ENCODE measurements at regions not wholly inside any gene's neighbourhood (a gene's known extent, or its start where the extent isn't known, plus 50 kb on each side); places are given as distances from the start of the nearest gene placed in this dataset.

DNA sequence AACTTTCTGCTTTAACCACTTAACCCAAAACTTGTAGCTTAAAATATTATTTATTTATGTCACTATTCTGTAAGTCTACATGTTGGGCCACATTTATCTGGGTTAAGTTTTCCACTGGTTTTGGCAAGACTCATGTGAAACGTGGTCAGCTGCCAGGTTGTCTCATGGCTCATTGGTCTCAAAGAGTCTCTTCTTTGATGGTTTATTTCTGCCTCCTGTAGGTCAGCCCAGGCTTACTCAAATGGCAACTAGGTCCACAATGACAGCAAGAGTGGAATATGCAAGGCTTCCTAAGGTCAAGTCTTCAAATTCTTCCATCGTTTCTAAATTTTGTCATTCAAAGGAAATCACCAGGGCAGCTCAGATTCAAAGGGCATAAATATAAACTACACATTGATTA lies 828.7 kb downstream of the PCDH7 start:
- DNase-seq = no peak
- TF ChIP-seq POLR2A (IDR thresholded peaks at IDR 0.05; ENCODE audit: low read length) (no peak), GATA1 (IDR thresholded peaks at IDR 0.05; ENCODE audit: low read depth, low read length) (no peak)

DNA sequence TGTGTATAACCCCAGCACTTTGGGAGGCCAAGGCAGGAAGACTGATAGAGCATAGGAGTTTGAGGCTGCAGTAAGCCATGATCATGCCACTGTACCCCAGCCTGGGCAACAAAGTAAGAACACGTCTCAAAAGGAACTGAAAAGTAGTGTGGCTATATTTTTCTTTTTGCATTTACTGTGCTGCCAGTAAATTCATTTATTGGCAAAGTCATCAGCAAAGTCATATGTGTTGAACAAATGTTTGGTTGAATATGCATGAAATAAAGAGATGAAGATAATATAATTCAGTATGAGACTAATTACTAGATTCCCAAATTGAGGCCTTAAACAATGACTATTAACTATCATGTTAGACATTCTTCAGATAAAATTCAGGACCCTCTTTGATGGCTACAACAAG lies 829.1 kb downstream of the PCDH7 start:
- TF ChIP-seq POLR2A (IDR thresholded peaks at IDR 0.05; ENCODE audit: low read length) (no peak), GATA1 (IDR thresholded peaks at IDR 0.05; ENCODE audit: low read depth, low read length) (no peak)
- DNase-seq = no peak

DNA sequence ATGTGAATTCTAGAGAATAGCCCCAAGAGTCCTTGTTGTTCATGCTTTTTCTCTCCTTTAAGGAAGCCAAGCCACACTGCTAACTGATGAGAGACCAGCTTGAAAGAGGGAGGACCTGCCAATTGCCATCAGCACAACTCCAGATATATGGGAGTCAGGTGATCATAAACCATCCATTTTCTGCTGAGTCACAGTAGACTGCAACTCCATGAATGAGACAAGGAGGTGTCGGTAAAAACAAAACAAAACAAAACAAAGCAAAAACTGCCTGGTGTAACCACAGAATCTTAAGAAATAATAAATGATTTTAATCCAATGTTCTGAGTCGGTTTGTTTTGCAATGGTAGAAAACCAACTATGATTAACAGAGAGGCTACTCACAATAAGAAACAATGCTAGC lies 837.3 kb downstream of the PCDH7 start:
- no peak for DNase-seq
- TF ChIP-seq GATA1 (IDR thresholded peaks at IDR 0.05; ENCODE audit: low read depth, low read length) (no peak), POLR2A (IDR thresholded peaks at IDR 0.05; ENCODE audit: low read length) (no peak)

DNA sequence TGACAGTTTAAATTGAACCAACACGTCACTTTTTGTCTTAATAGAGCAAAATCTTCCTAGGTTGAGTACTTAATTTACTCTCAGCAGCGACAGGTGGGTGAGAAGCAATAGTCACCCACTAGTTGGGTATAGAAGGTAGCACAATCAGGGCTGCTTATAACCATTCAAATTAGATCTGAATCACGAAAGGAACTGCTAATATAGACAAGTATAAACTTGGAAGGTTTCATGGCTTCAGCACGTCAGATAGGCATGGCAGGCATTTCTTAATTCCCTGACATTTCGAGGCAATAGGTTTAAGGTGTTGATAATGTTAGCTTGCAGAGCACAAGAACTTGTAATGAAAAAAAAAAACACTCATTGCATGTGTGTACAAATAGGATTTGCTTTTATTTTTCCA lies 853.4 kb downstream of the PCDH7 start:
- TF ChIP-seq GATA1 (IDR thresholded peaks at IDR 0.05; ENCODE audit: low read depth, low read length) (no peak), POLR2A (IDR thresholded peaks at IDR 0.05; ENCODE audit: low read length) (no peak)
- DNase-seq = no peak

DNA sequence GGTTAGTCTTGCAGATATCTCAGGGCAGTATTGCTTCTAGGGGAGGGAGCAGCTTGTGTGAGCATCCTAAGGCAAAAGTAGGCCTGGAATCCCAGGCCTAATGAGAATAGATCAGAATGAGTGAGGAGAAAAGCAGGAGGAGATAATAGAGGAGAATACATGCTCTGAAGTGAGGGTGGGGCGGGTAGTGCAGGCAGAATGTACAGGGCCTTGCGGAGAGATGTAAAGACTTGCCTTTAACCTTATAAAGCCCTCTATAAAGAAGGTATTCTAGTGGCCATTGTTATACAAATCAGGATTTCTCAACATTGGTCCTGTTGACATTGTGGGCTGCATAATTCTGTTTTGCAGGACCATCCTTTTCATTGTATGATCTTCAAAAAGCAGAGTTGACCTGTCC lies 855.3 kb downstream of the PCDH7 start:
- no peak for DNase-seq
- TF ChIP-seq GATA1 (IDR thresholded peaks at IDR 0.05; ENCODE audit: low read depth, low read length) = no peak
- TF ChIP-seq POLR2A (IDR thresholded peaks at IDR 0.05; ENCODE audit: low read length) = no peak

DNA sequence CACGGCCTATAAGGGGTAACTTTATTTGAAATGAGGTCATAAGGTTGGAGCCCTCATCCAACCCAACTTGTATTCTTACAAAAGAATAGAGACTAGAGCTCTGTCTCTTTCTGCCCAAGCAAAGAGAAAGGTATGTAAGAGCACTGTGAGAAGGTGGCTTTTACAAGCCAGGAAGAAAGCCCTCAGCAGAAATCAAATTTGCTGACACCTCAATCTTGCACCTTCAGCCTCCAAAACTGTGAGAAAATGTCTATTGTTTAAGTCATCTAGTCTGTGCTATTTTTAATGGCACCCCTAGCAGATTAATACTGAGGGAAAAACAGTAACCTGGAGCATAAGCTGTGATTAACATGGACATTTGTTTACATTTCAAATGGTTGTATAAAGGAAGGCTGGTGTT lies 860.7 kb downstream of the PCDH7 start:
- TF ChIP-seq POLR2A (IDR thresholded peaks at IDR 0.05; ENCODE audit: low read length) (no peak), GATA1 (IDR thresholded peaks at IDR 0.05; ENCODE audit: low read depth, low read length) (no peak)
- no peak for DNase-seq

DNA sequence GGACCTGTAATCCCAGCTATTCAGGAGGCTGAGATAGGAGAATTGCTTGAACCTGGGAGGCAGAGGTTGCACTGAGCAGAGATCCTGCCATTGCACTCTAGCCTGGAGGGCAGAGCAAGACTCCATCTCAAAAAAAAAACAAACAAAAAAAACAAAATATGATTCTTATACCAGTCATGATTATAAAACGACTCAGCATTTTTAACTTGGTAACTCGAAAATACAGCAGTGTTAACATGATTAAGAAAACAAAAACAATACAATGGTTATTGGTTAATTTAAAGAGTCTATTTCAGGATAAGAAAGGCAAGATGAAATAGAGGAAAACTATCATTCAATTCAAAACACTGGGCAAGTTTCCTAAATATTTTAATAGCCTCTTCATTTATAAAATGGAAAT lies 865.3 kb downstream of the PCDH7 start:
- DNase-seq = no peak
- no peak for TF ChIP-seq GATA1 (IDR thresholded peaks at IDR 0.05; ENCODE audit: low read depth, low read length)
- no peak for TF ChIP-seq POLR2A (IDR thresholded peaks at IDR 0.05; ENCODE audit: low read length)

DNA sequence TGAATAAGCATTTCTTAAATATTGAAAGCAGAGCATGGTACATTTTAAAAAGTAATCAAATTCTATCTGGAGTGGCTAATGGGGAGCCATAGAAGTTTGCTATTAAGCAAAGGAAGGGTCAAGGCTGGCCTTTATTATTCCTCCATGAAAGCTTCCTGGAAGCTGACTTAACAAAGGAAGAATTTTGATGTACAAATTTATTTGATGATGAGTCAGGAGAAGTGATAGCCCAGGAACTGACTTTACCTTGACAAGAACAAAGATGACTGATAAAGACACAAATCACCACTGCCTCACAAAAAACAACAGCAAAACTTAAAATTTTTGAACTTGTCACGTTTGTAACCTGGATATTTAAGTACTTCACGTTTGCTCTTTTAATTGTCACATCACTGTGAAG lies 872.1 kb downstream of the PCDH7 start:
- no peak for TF ChIP-seq GATA1 (IDR thresholded peaks at IDR 0.05; ENCODE audit: low read depth, low read length)
- TF ChIP-seq POLR2A (IDR thresholded peaks at IDR 0.05; ENCODE audit: low read length) = no peak
- DNase-seq = no peak

DNA sequence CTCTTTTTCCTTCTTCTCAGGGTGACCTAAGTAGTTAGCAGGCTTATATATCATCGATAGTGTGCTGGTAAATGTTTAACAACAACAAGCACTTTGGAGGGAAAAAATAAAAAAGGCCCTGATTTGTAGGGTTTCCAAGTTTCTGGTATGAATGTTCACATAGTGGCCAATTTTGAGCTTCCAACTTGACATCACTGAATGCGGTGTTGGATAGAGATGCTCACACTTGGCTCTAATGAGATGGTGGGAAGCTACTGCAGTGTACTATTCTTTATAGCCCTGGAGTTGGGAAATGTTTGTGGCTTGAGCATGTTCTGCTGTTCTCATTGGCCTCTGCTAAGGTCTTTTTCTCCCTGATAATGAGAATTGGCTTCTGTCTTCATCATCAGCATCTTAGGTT lies 875.3 kb downstream of the PCDH7 start:
- DNase-seq = no peak
- TF ChIP-seq GATA1 (IDR thresholded peaks at IDR 0.05; ENCODE audit: low read depth, low read length) = no peak
- TF ChIP-seq POLR2A (IDR thresholded peaks at IDR 0.05; ENCODE audit: low read length) = no peak

DNA sequence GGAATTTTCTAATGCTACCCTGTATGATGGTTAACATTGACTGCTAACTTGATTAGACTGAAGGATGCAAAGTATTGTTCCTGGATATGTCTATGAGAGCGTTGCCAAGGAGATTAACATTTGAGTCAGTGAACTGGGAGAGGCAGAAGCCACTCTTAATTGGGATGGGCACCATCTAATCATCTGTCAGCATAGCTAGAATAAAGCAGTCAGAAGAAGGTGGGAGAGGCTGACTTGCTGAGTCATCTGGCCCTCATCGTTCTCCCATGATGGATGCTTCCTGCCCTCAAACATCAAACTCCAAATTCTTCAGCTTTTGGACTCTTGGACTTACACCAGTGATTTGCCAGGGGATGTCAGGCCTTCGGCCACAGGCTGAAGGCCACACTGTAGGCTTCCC lies 878.5 kb downstream of the PCDH7 start:
- DNase-seq = no peak
- TF ChIP-seq GATA1 (IDR thresholded peaks at IDR 0.05; ENCODE audit: low read depth, low read length) (no peak), POLR2A (IDR thresholded peaks at IDR 0.05; ENCODE audit: low read length) (no peak)

DNA sequence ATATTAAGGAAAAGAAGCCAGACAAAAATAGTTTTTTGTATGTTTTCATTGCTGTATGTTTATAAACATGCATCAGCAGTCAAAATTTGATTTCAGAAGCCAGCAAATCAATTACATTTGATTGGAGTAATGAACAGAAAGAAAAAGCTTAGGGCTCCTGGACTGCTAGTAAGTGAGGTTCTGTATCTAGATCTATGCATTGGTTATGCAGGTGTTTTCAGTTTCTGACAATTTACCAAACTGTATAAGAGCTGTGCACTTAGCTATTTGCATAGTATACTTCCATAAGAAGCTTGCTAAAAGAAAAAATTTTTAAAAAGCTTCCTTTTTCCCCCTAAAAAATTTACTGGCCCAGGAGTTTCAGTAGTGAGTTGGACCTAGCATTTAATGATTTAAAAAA lies 881.6 kb downstream of the PCDH7 start:
- TF ChIP-seq POLR2A (IDR thresholded peaks at IDR 0.05; ENCODE audit: low read length) = no peak
- no peak for TF ChIP-seq GATA1 (IDR thresholded peaks at IDR 0.05; ENCODE audit: low read depth, low read length)
- DNase-seq = no peak

DNA sequence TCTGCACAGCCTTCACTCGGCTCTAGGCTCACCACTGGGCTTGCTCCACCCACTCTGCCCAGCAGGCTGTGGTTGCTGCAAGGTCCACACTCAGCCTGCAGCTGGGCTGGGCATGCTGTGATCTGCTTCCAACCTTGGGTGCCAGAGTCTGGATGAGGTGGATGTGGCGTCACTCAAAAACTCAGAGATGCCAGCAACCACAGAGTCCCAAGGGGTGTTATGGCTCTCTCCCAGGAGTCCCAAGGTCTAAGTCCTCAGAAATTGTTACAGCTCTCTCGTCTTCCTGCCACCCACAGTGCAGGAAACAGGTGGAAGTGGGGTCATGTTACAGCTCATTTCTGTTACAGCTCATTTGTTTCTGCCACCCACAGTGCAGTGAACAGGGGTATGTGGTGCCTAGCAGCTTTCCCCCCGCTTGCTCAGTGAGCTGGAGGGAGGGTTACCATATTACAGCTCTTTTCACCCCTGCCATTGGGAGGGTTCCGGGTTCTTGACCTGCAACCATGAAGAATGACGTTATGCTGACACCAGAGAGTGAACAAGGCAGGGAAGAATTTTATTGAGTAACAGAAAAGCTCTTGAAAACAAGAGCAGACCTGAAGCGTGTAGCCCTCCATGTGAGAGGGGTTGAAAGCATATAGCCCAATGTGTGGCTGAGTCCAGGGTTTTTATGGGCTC lies 893.9 kb downstream of the PCDH7 start:
- DNase-seq = no peak
- TF ChIP-seq GATA1 (IDR thresholded peaks at IDR 0.05; ENCODE audit: low read depth, low read length) (no peak), POLR2A (IDR thresholded peaks at IDR 0.05; ENCODE audit: low read length) (no peak)

DNA sequence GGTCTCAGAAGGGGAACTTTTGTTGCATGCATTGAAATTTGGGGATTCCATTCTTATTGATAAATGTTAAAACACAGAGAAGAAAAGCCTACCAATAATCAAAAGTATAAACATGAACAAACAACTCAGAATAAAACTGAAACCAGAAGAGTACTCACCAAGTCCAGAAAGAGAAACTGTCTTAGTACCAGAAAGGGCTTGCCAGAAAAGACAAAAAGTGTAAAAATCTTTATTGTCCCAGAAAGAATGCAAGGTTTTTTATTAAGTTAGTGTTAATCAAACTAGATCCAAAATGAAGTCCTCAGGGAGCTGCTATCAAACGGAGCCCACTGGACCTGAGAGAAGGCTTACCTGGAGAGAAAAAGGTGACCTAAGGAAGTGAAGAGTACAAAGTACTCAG lies 897.5 kb downstream of the PCDH7 start:
- no peak for TF ChIP-seq POLR2A (IDR thresholded peaks at IDR 0.05; ENCODE audit: low read length)
- no peak for TF ChIP-seq GATA1 (IDR thresholded peaks at IDR 0.05; ENCODE audit: low read depth, low read length)

DNA sequence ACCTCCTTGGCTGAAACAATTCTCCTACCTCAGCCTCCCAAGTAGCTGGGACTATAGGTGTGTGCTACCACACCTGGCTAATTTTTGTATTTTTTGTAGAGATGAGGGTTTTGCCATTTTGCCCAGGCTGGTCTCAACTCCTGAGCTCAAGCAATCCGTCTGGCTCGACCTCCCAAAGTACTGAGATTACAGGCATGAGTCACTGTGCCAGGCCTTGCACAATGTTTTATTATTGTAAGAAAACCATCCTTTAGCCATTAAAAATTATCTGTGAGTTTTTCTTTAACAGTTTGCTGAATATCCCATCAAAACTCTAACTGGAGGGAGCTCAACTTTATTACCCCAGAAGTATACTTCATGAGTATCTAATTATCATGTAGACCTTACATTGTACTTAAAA lies 900.3 kb downstream of the PCDH7 start:
- no peak for DNase-seq
- TF ChIP-seq GATA1 (IDR thresholded peaks at IDR 0.05; ENCODE audit: low read depth, low read length) (no peak), POLR2A (IDR thresholded peaks at IDR 0.05; ENCODE audit: low read length) (no peak)

More for the DNA sequence above, 897.5 kb downstream of the PCDH7 start:
- no peak for DNase-seq

DNA sequence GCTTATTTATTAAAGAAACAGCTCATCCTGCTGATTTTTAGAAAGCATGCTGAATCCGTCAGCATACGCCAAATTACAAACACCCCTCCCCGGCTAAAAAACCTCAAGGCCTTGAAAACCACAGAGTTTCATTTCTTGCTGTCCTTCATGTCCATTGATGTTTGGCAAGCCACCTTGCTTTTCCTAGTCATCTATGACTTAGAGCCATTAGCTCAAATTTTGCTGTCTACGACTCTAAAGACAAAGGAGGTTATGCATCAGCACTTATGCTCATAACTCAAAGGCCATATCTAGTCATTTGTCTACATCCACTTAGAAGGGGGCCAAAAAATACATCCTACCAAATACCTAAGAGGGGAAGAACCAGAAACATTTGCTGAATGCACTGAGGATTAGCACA lies 925.1 kb downstream of the PCDH7 start:
- no peak for TF ChIP-seq GATA1 (IDR thresholded peaks at IDR 0.05; ENCODE audit: low read depth, low read length)
- TF ChIP-seq POLR2A (IDR thresholded peaks at IDR 0.05; ENCODE audit: low read length) = no peak
- no peak for DNase-seq

DNA sequence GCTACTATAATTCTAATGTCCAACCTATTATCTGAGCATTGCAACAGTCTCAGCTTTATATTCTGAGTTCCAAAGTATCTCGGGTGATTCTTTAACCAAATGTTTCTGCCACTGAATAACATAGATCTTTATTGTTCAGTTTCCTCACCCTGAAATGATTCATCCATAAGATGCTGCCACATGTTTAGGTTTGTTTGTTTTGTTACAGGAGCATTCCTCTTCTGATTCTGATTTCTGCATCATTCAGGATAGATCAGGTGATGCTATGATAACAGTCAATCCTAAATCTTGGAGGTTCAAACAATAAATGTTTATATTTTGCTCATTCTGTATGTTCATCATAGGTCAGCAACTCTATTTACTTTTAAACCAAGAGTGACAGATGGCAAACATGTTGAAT lies 927.6 kb downstream of the PCDH7 start:
- TF ChIP-seq POLR2A (IDR thresholded peaks at IDR 0.05; ENCODE audit: low read length) (no peak), GATA1 (IDR thresholded peaks at IDR 0.05; ENCODE audit: low read depth, low read length) (no peak)
- no peak for DNase-seq
